ENCODE measurements at regions not wholly inside any gene's neighbourhood (a gene's known extent, or its start where the extent isn't known, plus 50 kb on each side); places are given as distances from the start of the nearest gene placed in this dataset.
A peak's percentile ranks its signal among the peaks of the same experiment; 100 is the strongest.

DNA sequence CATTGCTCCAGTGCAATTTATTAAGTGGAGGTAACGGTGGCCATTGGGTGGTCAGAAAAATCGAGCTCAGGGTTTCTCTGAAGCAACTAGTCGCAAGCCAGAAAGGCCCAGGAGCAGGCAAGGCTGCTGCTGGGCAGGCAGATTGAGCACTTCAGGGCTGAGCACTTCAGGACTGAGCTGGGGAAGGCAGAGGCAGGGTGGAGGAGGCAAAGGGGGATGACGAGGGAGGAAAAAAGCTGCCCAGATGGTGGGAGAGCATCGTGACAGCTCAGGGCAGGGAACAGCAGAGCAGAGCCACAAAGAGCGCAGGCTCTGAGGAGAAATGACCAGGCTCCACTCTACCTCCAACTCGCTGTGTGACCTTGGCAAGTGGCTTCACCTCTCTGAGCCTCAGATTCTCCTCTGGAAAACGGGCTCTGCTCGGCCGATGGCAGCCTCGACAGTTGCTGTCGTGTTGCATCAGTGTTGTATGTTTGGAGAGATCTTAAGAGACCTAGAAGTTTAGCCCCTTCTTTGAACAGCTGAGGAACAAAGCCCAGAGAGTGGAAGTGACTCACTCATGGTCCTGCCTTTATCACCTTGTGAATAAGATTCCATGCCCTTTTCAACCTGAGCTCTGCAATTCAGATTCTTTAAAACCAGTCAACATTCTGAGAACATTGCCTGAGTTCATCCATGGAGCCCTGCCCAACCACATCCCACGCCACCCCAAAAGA lies 141.4 kb downstream of the SYF2 start:
- no peak overlapping the region for H3K4me3 ChIP-seq (ENCODE audit: low read length)
- H3K9me3 ChIP-seq (ENCODE audit: low read length), result no peaks in the 10 kb centered on the region
- Mint-ChIP-seq H3K9me3 (no peaks in the 10 kb centered on the region), H3K27ac (no peak overlapping the region), H3K27me3 (peaks cover 0 to 2% of the 10 kb centered on the region in 2 donors), H3K36me3 (peaks cover 0 to 2% (median 0%) of the 10 kb centered on the region in 3 donors), H3K4me1 (peaks cover 32 to 68% (median 37%) of the 10 kb centered on the region in 3 donors), H3K4me3 (no peak overlapping the region)
- peaks cover 22% of the 10 kb centered on the region for H3K4me1 ChIP-seq (ENCODE audit: insufficient read depth, low read length)
- DNase-seq, result no peak
- H3K27me3 ChIP-seq (ENCODE audit: insufficient read depth, low read length, poor library complexity, severe bottlenecking), result no peaks in the 10 kb centered on the region
- no peaks in the 10 kb centered on the region for H3K36me3 ChIP-seq (ENCODE audit: insufficient read depth, low read length)
- H3K27ac ChIP-seq (ENCODE audit: low read depth, low read length), result no peak overlapping the region
- ChIA-PET CTCF (interaction anchor here (0.9 to 1.4 kb wide), 2 partner anchors 10 to 159 kb away, joined by 4 read pairs; no protein-coding TSS in a partner anchor), POLR2A (no interaction called here)

DNA sequence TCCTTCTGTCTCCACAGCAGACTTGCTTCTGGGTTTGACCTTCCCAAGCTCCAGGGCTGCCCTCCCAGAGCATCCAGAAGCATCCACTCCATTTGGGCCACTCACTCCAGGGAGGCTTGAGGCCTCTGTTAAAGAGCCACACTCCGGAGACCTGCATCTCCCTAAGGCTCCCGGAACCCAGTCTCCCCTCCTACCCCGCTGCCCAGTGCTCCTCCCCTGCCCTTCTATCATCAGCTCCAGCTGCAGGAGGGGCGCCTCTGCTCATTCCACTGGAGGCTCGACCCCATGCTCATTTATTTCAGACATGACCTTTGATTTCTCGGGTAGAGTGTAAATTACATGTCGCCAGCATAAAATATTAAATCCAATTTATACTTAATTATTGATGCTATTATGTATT lies 142.5 kb downstream of the SYF2 start:
- H3K9me3 Mint-ChIP-seq, result no peaks in the 10 kb centered on the region
- H3K4me3 ChIP-seq (ENCODE audit: low read length), result no peak overlapping the region
- no peak overlapping the region for H3K4me3 Mint-ChIP-seq
- H3K4me1 Mint-ChIP-seq, result peaks cover 23 to 57% (median 26%) of the 10 kb centered on the region in 3 donors
- no peak for DNase-seq
- H3K4me1 ChIP-seq (ENCODE audit: insufficient read depth, low read length), result peaks cover 11% of the 10 kb centered on the region
- H3K36me3 ChIP-seq (ENCODE audit: insufficient read depth, low read length), result no peaks in the 10 kb centered on the region
- peaks cover 0 to 4% of the 10 kb centered on the region in 2 donors for H3K27me3 Mint-ChIP-seq
- peaks cover 0 to 2% (median 0%) of the 10 kb centered on the region in 3 donors for H3K36me3 Mint-ChIP-seq
- ChIA-PET POLR2A (no interaction called here), CTCF (interaction anchor here (0.9 kb wide), 1 partner anchor 158 kb away, joined by 4 read pairs; no protein-coding TSS in a partner anchor)
- no peaks in the 10 kb centered on the region for H3K27me3 ChIP-seq (ENCODE audit: insufficient read depth, low read length, poor library complexity, severe bottlenecking)
- H3K27ac ChIP-seq (ENCODE audit: low read depth, low read length), result no peak overlapping the region
- no peaks in the 10 kb centered on the region for H3K9me3 ChIP-seq (ENCODE audit: low read length)
- peak overlapping the region in 1 of 8 donors; percentile 41 for H3K27ac Mint-ChIP-seq

DNA sequence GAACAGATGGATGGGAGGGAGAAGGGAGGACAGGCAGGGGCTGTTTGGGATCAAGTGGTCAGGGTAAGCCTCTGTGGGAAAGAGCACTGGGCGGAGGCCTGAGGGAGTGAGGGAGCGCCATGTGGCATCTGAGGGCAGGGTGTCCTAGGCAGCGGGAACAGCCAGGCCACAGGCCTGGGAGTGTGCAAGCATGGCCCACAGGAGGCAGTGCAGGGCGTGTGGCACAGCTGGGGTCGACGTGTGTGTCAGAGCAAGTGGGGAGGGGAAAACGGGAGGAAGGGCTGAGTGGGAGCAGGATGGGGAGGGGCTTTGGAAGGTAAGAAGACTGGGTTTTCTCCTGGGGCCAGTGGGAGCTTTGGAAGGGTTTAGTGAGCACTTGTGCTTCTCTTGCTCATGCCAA lies 143.4 kb downstream of the SYF2 start:
- no peaks in the 10 kb centered on the region for H3K9me3 ChIP-seq (ENCODE audit: low read length)
- no peak overlapping the region for H3K4me3 ChIP-seq (ENCODE audit: low read length)
- no peak overlapping the region for H3K4me3 Mint-ChIP-seq
- no peak for DNase-seq
- no peaks in the 10 kb centered on the region for H3K27me3 ChIP-seq (ENCODE audit: insufficient read depth, low read length, poor library complexity, severe bottlenecking)
- H3K27me3 Mint-ChIP-seq, result peaks cover 0 to 4% of the 10 kb centered on the region in 2 donors
- peaks cover 15 to 49% (median 17%) of the 10 kb centered on the region in 3 donors for H3K4me1 Mint-ChIP-seq
- POLR2A ChIA-PET, result no interaction called here
- no peaks in the 10 kb centered on the region for H3K9me3 Mint-ChIP-seq
- H3K4me1 ChIP-seq (ENCODE audit: insufficient read depth, low read length), result peaks cover 3% of the 10 kb centered on the region
- H3K27ac ChIP-seq (ENCODE audit: low read depth, low read length), result no peak overlapping the region
- H3K36me3 ChIP-seq (ENCODE audit: insufficient read depth, low read length), result no peaks in the 10 kb centered on the region
- H3K27ac Mint-ChIP-seq, result peak overlapping the region in 2 of 8 donors; percentile 10 to 81
- CTCF ChIA-PET, result interaction anchor here (1.3 kb wide), 1 partner anchor 17 kb away, joined by 3 read pairs; no protein-coding TSS in a partner anchor
- H3K36me3 Mint-ChIP-seq, result peaks cover 0 to 2% (median 0%) of the 10 kb centered on the region in 3 donors

DNA sequence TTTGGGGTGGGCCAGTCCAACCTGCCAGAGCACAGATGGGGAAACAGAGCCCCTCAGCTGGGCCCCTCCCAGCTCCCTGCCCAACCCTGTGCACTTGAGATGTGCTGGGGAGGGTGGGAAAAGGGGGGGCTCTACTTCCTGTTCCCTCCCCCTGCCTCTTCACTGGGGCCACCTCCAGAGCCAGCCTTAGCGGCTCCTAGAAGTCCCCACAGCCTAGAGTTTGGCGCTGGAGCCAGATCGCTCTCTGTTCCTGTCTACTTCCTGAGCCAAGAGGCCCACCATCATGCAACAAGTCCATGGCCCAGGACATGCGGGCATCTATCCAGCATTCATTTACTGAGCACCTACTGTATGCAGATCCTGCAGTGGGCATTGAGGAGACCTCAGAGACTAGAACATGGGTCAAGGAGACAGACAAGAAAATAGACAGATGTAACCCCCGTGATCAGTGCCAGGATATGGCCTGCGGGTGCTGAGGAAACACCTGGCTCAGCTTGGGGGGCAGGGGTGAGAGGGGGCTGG lies 144.1 kb downstream of the SYF2 start:
- Mint-ChIP-seq H3K4me3 (no peak overlapping the region), H3K36me3 (no peaks in the 10 kb centered on the region), H3K27me3 (peaks cover 0 to 4% of the 10 kb centered on the region in 2 donors), H3K4me1 (peaks cover 10 to 41% (median 10%) of the 10 kb centered on the region in 3 donors), H3K9me3 (no peaks in the 10 kb centered on the region), H3K27ac (peak overlapping the region in 1 of 8 donors; percentile 66)
- H3K36me3 ChIP-seq (ENCODE audit: insufficient read depth, low read length), result no peaks in the 10 kb centered on the region
- H3K4me3 ChIP-seq (ENCODE audit: low read length), result no peak overlapping the region
- no peak overlapping the region for H3K27ac ChIP-seq (ENCODE audit: low read depth, low read length)
- no peaks in the 10 kb centered on the region for H3K4me1 ChIP-seq (ENCODE audit: insufficient read depth, low read length)
- ChIA-PET CTCF (interaction anchor here (1.3 kb wide), 1 partner anchor 18 kb away, joined by 3 read pairs; no protein-coding TSS in a partner anchor), POLR2A (no interaction called here)
- no peaks in the 10 kb centered on the region for H3K27me3 ChIP-seq (ENCODE audit: insufficient read depth, low read length, poor library complexity, severe bottlenecking)
- no peak for DNase-seq
- H3K9me3 ChIP-seq (ENCODE audit: low read length), result no peaks in the 10 kb centered on the region

DNA sequence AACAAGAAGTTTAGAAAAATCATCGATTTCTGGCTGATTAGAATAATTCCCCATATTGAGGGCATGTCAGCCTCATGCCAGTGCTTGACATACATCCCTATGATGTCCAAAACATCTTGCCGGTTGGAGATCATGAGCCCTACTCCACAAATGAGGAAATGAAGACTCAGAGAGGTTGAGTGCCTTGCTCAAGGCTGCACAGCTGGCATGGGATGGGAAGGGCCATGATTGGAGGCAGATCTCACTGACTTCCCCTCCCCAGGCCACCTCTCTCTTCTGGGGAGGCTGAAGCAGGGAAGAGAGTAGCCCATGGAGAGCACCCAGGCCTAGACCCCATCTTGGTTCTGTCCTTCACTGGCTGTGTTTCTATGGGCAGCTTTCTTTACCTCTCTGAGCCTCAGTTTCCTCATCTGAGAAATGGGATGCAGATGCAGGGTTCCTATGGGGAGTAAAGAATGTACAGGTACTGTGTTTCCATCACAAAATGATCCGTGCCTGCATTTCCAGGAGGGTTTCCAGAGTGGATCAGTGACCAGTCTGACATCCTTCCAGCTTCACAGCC lies 145.7 kb downstream of the SYF2 start:
- ChIA-PET CTCF (interaction anchor here (1.1 kb wide), 1 partner anchor 9 kb away, joined by 4 read pairs; no protein-coding TSS in a partner anchor), POLR2A (no interaction called here)
- H3K27ac Mint-ChIP-seq, result no peak overlapping the region
- peaks cover 8 to 28% (median 12%) of the 10 kb centered on the region in 3 donors for H3K4me1 Mint-ChIP-seq
- peaks cover 0 to 4% of the 10 kb centered on the region in 2 donors for H3K27me3 Mint-ChIP-seq
- no peaks in the 10 kb centered on the region for H3K36me3 ChIP-seq (ENCODE audit: insufficient read depth, low read length)
- no peaks in the 10 kb centered on the region for H3K36me3 Mint-ChIP-seq
- H3K27me3 ChIP-seq (ENCODE audit: insufficient read depth, low read length, poor library complexity, severe bottlenecking), result no peaks in the 10 kb centered on the region
- H3K4me1 ChIP-seq (ENCODE audit: insufficient read depth, low read length), result no peaks in the 10 kb centered on the region
- no peaks in the 10 kb centered on the region for H3K9me3 ChIP-seq (ENCODE audit: low read length)
- no peak overlapping the region for H3K27ac ChIP-seq (ENCODE audit: low read depth, low read length)
- no peak overlapping the region for H3K4me3 ChIP-seq (ENCODE audit: low read length)
- no peak overlapping the region for H3K4me3 Mint-ChIP-seq
- no peak for DNase-seq
- no peaks in the 10 kb centered on the region for H3K9me3 Mint-ChIP-seq

DNA sequence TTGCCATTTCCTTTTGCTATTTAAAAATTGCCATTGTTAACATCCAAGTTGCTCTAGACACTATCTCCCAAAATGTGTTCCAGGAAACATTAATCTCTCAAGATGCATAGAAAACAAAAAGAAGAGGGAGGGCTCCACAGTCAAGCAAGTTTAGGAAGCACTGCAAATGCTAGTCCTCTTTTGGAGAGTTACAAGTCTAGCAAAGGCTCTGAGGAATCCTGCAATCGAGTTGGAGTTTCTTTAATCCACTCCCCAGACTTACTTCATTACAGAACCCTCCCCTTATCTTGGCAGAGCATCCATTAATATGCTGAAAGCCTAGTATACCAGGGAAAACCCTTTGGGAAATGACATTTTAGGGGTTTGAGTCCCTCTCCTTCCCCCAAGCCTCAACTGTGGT lies 147.9 kb downstream of the SYF2 start:
- H3K9me3 ChIP-seq (ENCODE audit: low read length), result no peaks in the 10 kb centered on the region
- Mint-ChIP-seq H3K4me1 (peaks cover 8 to 26% (median 12%) of the 10 kb centered on the region in 3 donors), H3K27ac (no peak overlapping the region), H3K36me3 (no peaks in the 10 kb centered on the region), H3K4me3 (no peak overlapping the region), H3K27me3 (peaks cover 0 to 3% of the 10 kb centered on the region in 2 donors), H3K9me3 (no peaks in the 10 kb centered on the region)
- POLR2A ChIA-PET, result no interaction called here
- H3K36me3 ChIP-seq (ENCODE audit: insufficient read depth, low read length), result no peaks in the 10 kb centered on the region
- no peak for DNase-seq
- H3K27me3 ChIP-seq (ENCODE audit: insufficient read depth, low read length, poor library complexity, severe bottlenecking), result no peaks in the 10 kb centered on the region
- no peak overlapping the region for H3K27ac ChIP-seq (ENCODE audit: low read depth, low read length)
- H3K4me1 ChIP-seq (ENCODE audit: insufficient read depth, low read length), result no peaks in the 10 kb centered on the region
- no peak overlapping the region for H3K4me3 ChIP-seq (ENCODE audit: low read length)
- CTCF ChIA-PET, result no interaction called here

DNA sequence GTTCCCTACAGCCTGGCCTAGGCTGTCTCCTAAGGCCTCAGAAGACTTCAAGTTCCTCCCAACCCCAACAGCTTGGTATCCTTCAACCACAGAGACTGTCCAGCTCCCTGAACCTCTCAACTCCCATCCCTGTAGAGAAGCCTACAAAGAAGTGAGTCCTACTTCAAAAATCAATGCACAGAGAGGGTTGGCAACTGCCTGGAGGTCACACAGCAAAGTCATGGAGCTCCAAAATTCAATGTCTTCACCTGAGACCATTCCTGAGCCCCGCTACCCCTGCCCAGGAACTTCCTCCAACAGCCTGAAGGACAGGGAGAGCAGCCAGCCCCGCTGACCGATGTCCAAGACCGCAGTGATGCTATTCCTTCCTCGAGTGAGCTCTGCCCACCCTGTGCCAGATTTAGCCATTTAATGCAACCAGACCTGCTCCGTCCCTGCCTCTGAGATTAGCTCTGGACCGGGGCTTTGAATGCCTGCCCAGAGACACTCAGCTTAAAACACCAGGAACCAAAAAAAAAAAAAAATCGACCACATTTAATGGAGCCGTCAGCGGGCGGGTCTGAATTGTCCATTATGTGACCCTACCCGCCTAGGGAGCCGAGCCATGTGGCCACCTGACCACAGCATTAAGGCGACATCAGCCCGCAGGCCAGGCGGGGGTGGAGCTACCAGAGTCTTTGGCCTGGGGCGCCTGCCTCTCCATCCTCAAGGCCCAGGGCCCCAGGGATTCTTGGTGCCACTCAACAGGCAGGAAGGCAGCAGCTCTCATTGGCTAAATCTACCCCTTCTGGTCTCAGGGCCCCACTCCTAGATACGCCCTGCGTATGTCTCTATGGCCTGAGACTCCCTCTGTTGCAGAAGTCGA lies 148.6 kb downstream of the SYF2 start:
- POLR2A ChIA-PET, result no interaction called here
- peak in 1 of 5 donors; percentile 24 for DNase-seq
- Histone ChIP-seq H3K27me3 (ENCODE audit: insufficient read depth, low read length, poor library complexity, severe bottlenecking) (no peaks in the 10 kb centered on the region), H3K36me3 (ENCODE audit: insufficient read depth, low read length) (no peaks in the 10 kb centered on the region), H3K4me1 (ENCODE audit: insufficient read depth, low read length) (no peaks in the 10 kb centered on the region), H3K4me3 (ENCODE audit: low read length) (no peak overlapping the region), H3K9me3 (ENCODE audit: low read length) (no peaks in the 10 kb centered on the region), H3K27ac (ENCODE audit: low read depth, low read length) (no peak overlapping the region)
- H3K9me3 Mint-ChIP-seq, result no peaks in the 10 kb centered on the region
- H3K4me3 Mint-ChIP-seq, result no peak overlapping the region
- H3K27ac Mint-ChIP-seq, result no peak overlapping the region
- H3K4me1 Mint-ChIP-seq, result peaks cover 6 to 23% (median 11%) of the 10 kb centered on the region in 3 donors
- CTCF ChIA-PET, result interaction anchor here (0.7 to 0.8 kb wide), 2 partner anchors 46 to 153 kb away, joined by 3 read pairs; no protein-coding TSS in a partner anchor
- peaks cover 0 to 3% of the 10 kb centered on the region in 2 donors for H3K27me3 Mint-ChIP-seq
- H3K36me3 Mint-ChIP-seq, result no peaks in the 10 kb centered on the region
